ENCODE measurements at regions not wholly inside any gene's neighbourhood (a gene's known extent, or its start where the extent isn't known, plus 50 kb on each side); places are given as distances from the start of the nearest gene placed in this dataset.

- TF ChIP-seq EZH2 (IDR thresholded peaks at IDR 0.05; ENCODE audit: insufficient read depth, low read length) (no peak), CTCF (IDR thresholded peaks at IDR 0.05; ENCODE audit: insufficient read depth, low read depth, low read length) (no peak)
- H3K36me3 ChIP-seq (ENCODE audit: insufficient read depth, low read length), result no peaks in the 10 kb centered on the region
- no peak for DNase-seq (ENCODE audit: low read depth)
- no peak overlapping the region for H3K27ac Mint-ChIP-seq (ENCODE audit: unreplicated experiment)
- H3K4me3 ChIP-seq (ENCODE audit: insufficient read depth, low read depth, low read length), result no peak overlapping the region
- no peaks in the 10 kb centered on the region for H3K79me2 ChIP-seq (ENCODE audit: insufficient read depth, low read length)
- no peak overlapping the region for H3K27ac ChIP-seq (ENCODE audit: low read depth, low read length)
- FAIRE-seq, result no peak
- H3K27me3 Mint-ChIP-seq (ENCODE audit: low read depth, unreplicated experiment), result no peaks in the 10 kb centered on the region
- H3K4me1 ChIP-seq (ENCODE audit: insufficient read depth, low read length), result no peaks in the 10 kb centered on the region
- H3K9me3 Mint-ChIP-seq (ENCODE audit: unreplicated experiment), result peaks cover 5% of the 10 kb centered on the region
- H3K27me3 ChIP-seq (ENCODE audit: insufficient read depth, low read length), result no peaks in the 10 kb centered on the region
- peaks cover 4% of the 10 kb centered on the region for H3K36me3 Mint-ChIP-seq (ENCODE audit: low read depth, unreplicated experiment)
- no peak overlapping the region for H2AFZ ChIP-seq (ENCODE audit: low read depth, low read length)
- no peak overlapping the region for H3K4me2 ChIP-seq (ENCODE audit: low read length)
- H3K9ac ChIP-seq (ENCODE audit: low read length), result no peak overlapping the region
- H4K20me1 ChIP-seq (ENCODE audit: insufficient read depth, low read length), result no peaks in the 10 kb centered on the region
- peaks cover 3% of the 10 kb centered on the region for H3K4me1 Mint-ChIP-seq (ENCODE audit: low read depth, unreplicated experiment)
- no peaks in the 10 kb centered on the region for H3K9me3 ChIP-seq (ENCODE audit: insufficient read depth, low read depth, low read length)
- H3K4me3 Mint-ChIP-seq (ENCODE audit: unreplicated experiment), result no peak overlapping the region
Observed at GRCh38 chr12:18907728-18908127, 169.8 kb downstream of the CAPZA3 start.

GRCh38 chr12:18908191-18908590 is 170.3 kb downstream of the CAPZA3 start:
- Histone ChIP-seq H3K79me2 (ENCODE audit: insufficient read depth, low read length) (no peaks in the 10 kb centered on the region), H3K4me1 (ENCODE audit: insufficient read depth, low read length) (no peaks in the 10 kb centered on the region), H3K4me3 (ENCODE audit: insufficient read depth, low read depth, low read length) (no peak overlapping the region), H3K4me2 (ENCODE audit: low read length) (no peak overlapping the region), H4K20me1 (ENCODE audit: insufficient read depth, low read length) (no peaks in the 10 kb centered on the region), H2AFZ (ENCODE audit: low read depth, low read length) (no peak overlapping the region), H3K9me3 (ENCODE audit: insufficient read depth, low read depth, low read length) (no peaks in the 10 kb centered on the region), H3K27me3 (ENCODE audit: insufficient read depth, low read length) (no peaks in the 10 kb centered on the region), H3K27ac (ENCODE audit: low read depth, low read length) (no peak overlapping the region), H3K9ac (ENCODE audit: low read length) (no peak overlapping the region), H3K36me3 (ENCODE audit: insufficient read depth, low read length) (no peaks in the 10 kb centered on the region)
- DNase-seq (ENCODE audit: low read depth), result no peak
- Mint-ChIP-seq H3K27ac (ENCODE audit: unreplicated experiment) (no peak overlapping the region), H3K4me3 (ENCODE audit: unreplicated experiment) (no peak overlapping the region), H3K27me3 (ENCODE audit: low read depth, unreplicated experiment) (no peaks in the 10 kb centered on the region), H3K36me3 (ENCODE audit: low read depth, unreplicated experiment) (peaks cover 4% of the 10 kb centered on the region), H3K9me3 (ENCODE audit: unreplicated experiment) (peaks cover 5% of the 10 kb centered on the region), H3K4me1 (ENCODE audit: low read depth, unreplicated experiment) (peaks cover 3% of the 10 kb centered on the region)
- no peak for FAIRE-seq
- TF ChIP-seq EZH2 (IDR thresholded peaks at IDR 0.05; ENCODE audit: insufficient read depth, low read length) (no peak), CTCF (IDR thresholded peaks at IDR 0.05; ENCODE audit: insufficient read depth, low read depth, low read length) (no peak)

DNA sequence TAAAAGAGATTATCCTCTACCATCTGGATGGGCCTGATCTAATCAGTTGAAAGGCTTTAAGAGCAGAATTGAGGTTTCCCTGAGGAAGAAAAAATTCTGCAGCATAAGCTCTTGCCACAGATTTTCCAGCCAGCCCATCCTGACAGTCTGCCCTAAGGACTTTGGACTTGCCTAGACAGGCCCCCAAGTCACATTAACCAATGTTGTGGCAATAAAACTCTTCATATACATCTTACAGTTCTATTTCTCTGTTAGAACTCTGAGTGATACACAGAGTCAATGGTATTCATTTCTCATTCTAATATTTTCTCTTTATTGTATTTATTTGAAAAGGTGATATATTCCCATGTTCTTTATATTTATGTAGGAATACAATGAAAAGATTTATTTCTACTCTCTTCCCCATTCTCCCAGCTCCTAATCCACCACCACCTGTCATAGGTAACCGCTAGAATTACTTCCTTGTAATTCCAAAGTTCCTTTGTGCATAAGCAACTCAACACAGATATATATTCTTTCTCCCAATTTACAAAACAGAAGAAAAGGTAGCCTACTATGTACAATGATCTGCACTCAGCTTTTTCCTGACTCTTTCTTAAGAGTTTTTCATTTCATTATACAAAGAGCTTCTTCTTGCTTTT is 182.1 kb downstream of the CAPZA3 start:
- Histone ChIP-seq H3K79me2 (ENCODE audit: insufficient read depth, low read length) (no peaks in the 10 kb centered on the region), H3K9me3 (ENCODE audit: insufficient read depth, low read depth, low read length) (no peaks in the 10 kb centered on the region), H2AFZ (ENCODE audit: low read depth, low read length) (no peak overlapping the region), H3K4me3 (ENCODE audit: insufficient read depth, low read depth, low read length) (no peak overlapping the region), H3K9ac (ENCODE audit: low read length) (no peak overlapping the region), H3K36me3 (ENCODE audit: insufficient read depth, low read length) (no peaks in the 10 kb centered on the region), H3K27ac (ENCODE audit: low read depth, low read length) (no peak overlapping the region), H3K4me1 (ENCODE audit: insufficient read depth, low read length) (no peaks in the 10 kb centered on the region), H3K27me3 (ENCODE audit: insufficient read depth, low read length) (no peaks in the 10 kb centered on the region), H4K20me1 (ENCODE audit: insufficient read depth, low read length) (no peaks in the 10 kb centered on the region), H3K4me2 (ENCODE audit: low read length) (no peak overlapping the region)
- Mint-ChIP-seq H3K36me3 (ENCODE audit: low read depth, unreplicated experiment) (no peaks in the 10 kb centered on the region), H3K4me1 (ENCODE audit: low read depth, unreplicated experiment) (peaks cover 7% of the 10 kb centered on the region), H3K27ac (ENCODE audit: unreplicated experiment) (no peak overlapping the region), H3K9me3 (ENCODE audit: unreplicated experiment) (no peaks in the 10 kb centered on the region), H3K27me3 (ENCODE audit: low read depth, unreplicated experiment) (no peaks in the 10 kb centered on the region), H3K4me3 (ENCODE audit: unreplicated experiment) (no peak overlapping the region)
- DNase-seq (ENCODE audit: low read depth) (no peak), FAIRE-seq (no peak)
- TF ChIP-seq EZH2 (IDR thresholded peaks at IDR 0.05; ENCODE audit: insufficient read depth, low read length) (no peak), CTCF (IDR thresholded peaks at IDR 0.05; ENCODE audit: insufficient read depth, low read depth, low read length) (no peak)

All from astrocyte (in vitro differentiated cells and primary cell).